Heart left ventricle (tissue), 13 donors: ENCODE measurements at regions not wholly inside any gene's neighbourhood (a gene's known extent, or its start where the extent isn't known, plus 50 kb on each side); places are given as distances from the start of the nearest gene placed in this dataset.

ENCODE experiments used
- POLR2A ChIP-seq, 2 donors: fragments of 450-650 bp; IDR thresholded peaks; one replicate each; pipeline ENCODE4 v1.6.1; 2017; ENCODE audit warnings: antibody characterized with exemption in 2 of 2, mild to moderate bottlenecking in 2 of 2, moderate library complexity in 2 of 2
- TF ChIP-seq, protein P1 (sequence below), 12 donors: fragments of 200-600 bp; sonication (generic) in 4 of 12; IDR thresholded peaks; one replicate each; pipeline versions ENCODE4 v1.5.0 to v1.8.0; 2018 to 2022; ENCODE audit warnings: antibody characterized with exemption in 12 of 12, mild to moderate bottlenecking in 5 of 12
- donor health status: ischemic (EF 13 %, LVEDD 7.1; RV severe dilation, severe dysfunction).
- donor health status: DM: no; HTN: yes; CAD: no.
- donor health status: DM: no; HTN: no; CAD: no.
- donor health status: ischemic (EF 25% LVEDD 6.9; RV normal size, moderate dysfunction).
- donor health status: ischemic (EF 25% LVEDD 5.7; RV mildly dilated, moderate dysfunction).
- donor health status: ischemic (EF 35%, LVEDD 5.7; RV mildly dilated, moderate dysfunction).
- donor health status: nonischemic (EF 11% LVEDD 7.7; RV severe dilation, severe dysfunction).
- donor health status: DM: yes; HTN: yes; CAD: no.
- donor health status: PGD.
- donor health status: ischemic (EF 29% LVEDD 5.4; RV normal size, mild dysfunction).
- donor health status: nonischemic (EF 23%, LVEDD 6.1; RV moderate dilation, normal function).

DNA sequence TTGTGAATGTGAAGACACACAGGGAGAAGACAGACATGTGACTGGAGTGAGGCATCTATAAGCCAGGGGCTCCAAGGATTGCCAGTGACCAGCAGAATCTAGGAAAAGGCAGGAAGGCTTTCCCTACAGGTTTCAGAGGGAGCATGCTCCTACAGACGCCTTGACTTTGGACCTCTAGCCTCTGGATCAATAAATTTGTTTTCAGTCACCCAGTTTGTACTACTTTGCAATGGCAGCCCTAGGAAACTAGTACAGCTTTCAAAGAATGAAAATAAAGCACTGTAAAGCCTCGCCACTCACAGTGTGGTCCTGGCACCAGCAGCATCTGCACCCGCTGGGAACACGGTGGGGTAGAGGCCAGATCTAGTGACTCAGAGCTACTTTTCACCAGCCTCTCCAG is 510.0 kb downstream of the LTN1 start:
- TF ChIP-seq, protein P1, sequence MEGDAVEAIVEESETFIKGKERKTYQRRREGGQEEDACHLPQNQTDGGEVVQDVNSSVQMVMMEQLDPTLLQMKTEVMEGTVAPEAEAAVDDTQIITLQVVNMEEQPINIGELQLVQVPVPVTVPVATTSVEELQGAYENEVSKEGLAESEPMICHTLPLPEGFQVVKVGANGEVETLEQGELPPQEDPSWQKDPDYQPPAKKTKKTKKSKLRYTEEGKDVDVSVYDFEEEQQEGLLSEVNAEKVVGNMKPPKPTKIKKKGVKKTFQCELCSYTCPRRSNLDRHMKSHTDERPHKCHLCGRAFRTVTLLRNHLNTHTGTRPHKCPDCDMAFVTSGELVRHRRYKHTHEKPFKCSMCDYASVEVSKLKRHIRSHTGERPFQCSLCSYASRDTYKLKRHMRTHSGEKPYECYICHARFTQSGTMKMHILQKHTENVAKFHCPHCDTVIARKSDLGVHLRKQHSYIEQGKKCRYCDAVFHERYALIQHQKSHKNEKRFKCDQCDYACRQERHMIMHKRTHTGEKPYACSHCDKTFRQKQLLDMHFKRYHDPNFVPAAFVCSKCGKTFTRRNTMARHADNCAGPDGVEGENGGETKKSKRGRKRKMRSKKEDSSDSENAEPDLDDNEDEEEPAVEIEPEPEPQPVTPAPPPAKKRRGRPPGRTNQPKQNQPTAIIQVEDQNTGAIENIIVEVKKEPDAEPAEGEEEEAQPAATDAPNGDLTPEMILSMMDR (IDR thresholded peaks at IDR 0.05), result no peak
- no peak for TF ChIP-seq POLR2A (IDR thresholded peaks at IDR 0.05)
